Activated CD8-positive, alpha-beta memory T cell treated with anti-CD3 and anti-CD28 coated beads, Interleukin-2, amount 10 ng/mL, durations not matched to agents 7 days and 5 days (primary cell): ENCODE measurements at regions not wholly inside any gene's neighbourhood (a gene's known extent, or its start where the extent isn't known, plus 50 kb on each side); places are given as distances from the start of the nearest gene placed in this dataset.

Experiments used
- ATAC-seq: fragments of 150-1000 bp; cut with Tn5 transposase; one replicate; pipeline ENCODE4 v1.10.0; 2021; ENCODE audit warnings: moderate library complexity
- CTCF ChIA-PET: fragments of 350-600 bp; sonication (Branson Sonifier 250); formaldehyde crosslinking; loops from one replicate; lab custom pipeline; 2021; ENCODE audit warnings: antibody characterized with exemption; lab: Charles Lee
- DNase-seq: peaks from one replicate; pipeline ENCODE4 v3.0.0-alpha.2; 2020
- H3K27ac Mint-ChIP-seq: one replicate; pipeline ENCODE4 v1.8.0; 2021; ENCODE audit warnings: mild to moderate bottlenecking, mixed read lengths
- H3K27me3 Mint-ChIP-seq: one replicate; pipeline ENCODE4 v1.8.0; 2021; ENCODE audit warnings: mixed read lengths
- H3K36me3 Mint-ChIP-seq: one replicate; pipeline ENCODE4 v1.8.0; 2021; ENCODE audit warnings: mild to moderate bottlenecking, mixed read lengths
- H3K4me1 Mint-ChIP-seq: one replicate; pipeline ENCODE4 v1.8.0; 2021; ENCODE audit warnings: mixed read lengths
- H3K4me3 Mint-ChIP-seq: one replicate; pipeline ENCODE4 v1.8.0; 2021; ENCODE audit warnings: mild to moderate bottlenecking, moderate library complexity, mixed read lengths
- H3K9me3 Mint-ChIP-seq: one replicate; pipeline ENCODE4 v1.8.0; 2022; ENCODE audit warnings: low read depth, mixed read lengths

DNA sequence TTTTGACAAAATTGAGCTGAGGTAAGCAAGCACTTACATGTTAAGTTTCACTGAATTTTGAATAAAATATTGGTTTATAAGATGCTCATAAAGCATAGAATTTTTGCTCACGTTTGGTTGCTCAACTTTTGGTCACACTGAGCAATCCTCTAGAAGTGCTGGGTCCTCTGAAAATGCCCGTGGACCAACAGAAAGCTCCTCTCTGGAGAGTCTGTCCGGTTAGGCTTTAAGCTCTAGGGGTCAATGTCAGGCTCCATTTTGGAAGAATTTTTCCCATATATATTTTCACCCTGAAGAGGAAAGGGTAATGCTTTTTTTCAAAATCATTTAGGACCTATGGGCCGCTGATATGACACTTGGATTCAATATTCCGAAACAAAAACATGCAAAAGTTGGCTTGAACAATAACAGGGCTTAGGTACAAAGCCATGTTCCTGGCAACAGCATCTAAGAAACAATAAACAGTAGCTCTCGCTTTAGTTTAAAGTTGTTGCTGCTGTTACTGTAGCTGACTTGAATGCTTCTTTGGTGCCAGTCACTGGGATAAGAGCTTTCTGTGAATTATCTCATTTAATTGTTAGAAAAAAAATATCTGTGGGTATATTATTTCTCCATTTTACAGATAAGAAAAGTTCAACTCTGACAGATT is 131.7 kb upstream of the ESRRG start:
- DNase-seq = no peak
- ATAC-seq = no peak
- Mint-ChIP-seq H3K27ac (no peak overlapping the region), H3K4me1 (no peaks in the 10 kb centered on the region), H3K9me3 (peaks cover 8% of the 10 kb centered on the region), H3K4me3 (no peak overlapping the region), H3K27me3 (no peaks in the 10 kb centered on the region), H3K36me3 (no peaks in the 10 kb centered on the region)
- CTCF ChIA-PET = interaction anchor here (0.5 kb wide), 1 partner anchor 25 kb away, joined by 3 read pairs; no protein-coding TSS in a partner anchor

DNA sequence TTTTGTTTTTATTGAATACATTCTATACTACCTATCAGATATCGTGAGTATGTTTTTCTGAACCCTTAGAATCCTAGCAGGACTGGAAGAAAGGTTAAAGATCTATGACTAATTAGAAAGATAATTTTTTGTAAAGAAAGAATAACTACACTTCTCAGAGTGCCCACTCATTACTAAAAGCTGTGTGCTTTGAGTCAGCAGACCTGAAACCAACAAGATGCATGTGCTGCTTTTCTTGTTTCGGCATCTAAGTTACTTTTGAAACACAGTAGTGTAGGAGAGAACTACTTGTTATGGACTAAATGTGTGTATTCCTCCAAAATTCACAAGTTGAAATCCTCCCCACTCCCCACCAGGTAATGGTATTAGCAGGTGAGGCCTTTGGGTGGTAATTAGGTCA is 127.8 kb upstream of the ESRRG start:
- ATAC-seq = no peak
- H3K9me3 Mint-ChIP-seq = peaks cover 11% of the 10 kb centered on the region
- CTCF ChIA-PET = no interaction called here
- H3K36me3 Mint-ChIP-seq = no peaks in the 10 kb centered on the region
- H3K4me1 Mint-ChIP-seq = no peaks in the 10 kb centered on the region
- no peaks in the 10 kb centered on the region for H3K27me3 Mint-ChIP-seq
- no peak overlapping the region for H3K27ac Mint-ChIP-seq
- H3K4me3 Mint-ChIP-seq = no peak overlapping the region
- no peak for DNase-seq

DNA sequence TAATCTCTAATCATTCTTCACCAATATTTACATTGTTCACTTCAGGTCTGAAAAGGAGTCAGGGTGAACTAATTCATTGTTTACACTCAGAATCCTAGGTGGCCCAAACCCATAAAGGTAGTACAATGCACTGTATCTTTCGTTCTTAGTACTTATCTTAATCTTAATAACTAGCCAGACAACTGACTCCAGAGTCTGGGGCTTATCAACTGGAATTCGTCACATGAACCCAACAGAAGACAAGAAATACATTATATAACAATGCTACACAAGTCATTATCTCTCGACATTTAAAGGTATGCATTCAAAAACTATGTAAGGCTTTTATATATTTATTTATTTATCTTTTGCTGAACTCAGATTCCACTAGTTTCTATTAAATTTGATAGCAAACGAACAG is 125.9 kb upstream of the ESRRG start:
- CTCF ChIA-PET = no interaction called here
- Mint-ChIP-seq H3K27ac (no peak overlapping the region), H3K36me3 (no peaks in the 10 kb centered on the region), H3K4me3 (no peak overlapping the region), H3K4me1 (no peaks in the 10 kb centered on the region), H3K27me3 (no peaks in the 10 kb centered on the region), H3K9me3 (peaks cover 14% of the 10 kb centered on the region)
- DNase-seq (no peak), ATAC-seq (no peak)

DNA sequence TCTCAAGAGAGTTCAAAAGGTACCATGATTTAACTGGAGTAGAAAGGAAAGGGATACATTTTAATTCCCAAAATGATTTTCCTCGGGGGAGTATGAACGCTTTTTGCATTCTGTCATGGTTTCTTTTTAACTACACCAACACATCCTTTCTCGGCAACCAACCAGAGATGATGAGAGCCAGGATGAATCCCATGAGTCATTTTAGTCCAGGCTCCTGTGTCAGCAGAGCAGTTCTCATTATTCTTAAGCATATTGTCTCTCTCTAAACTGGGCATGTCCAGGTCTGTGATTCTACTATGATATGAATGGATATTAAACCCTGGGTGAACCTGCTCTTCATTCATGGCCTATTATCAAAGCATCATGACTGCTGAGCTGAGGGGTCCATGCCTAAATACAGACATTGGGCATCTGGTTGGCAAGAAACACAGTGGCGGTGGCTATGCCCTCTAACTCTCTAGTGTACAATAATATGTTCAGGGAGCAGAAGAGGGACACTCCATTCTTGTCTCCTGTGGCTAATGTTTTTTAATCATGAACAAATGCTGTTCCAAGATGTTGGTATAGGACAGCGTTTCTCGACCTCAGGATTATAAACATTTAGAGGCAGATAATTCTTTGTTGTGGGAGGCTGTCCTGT is 124.3 kb upstream of the ESRRG start:
- Mint-ChIP-seq H3K36me3 (no peaks in the 10 kb centered on the region), H3K9me3 (peaks cover 8% of the 10 kb centered on the region), H3K27me3 (no peaks in the 10 kb centered on the region), H3K4me3 (no peak overlapping the region), H3K27ac (no peak overlapping the region), H3K4me1 (no peaks in the 10 kb centered on the region)
- ATAC-seq (no peak), DNase-seq (no peak)
- CTCF ChIA-PET = no interaction called here

DNA sequence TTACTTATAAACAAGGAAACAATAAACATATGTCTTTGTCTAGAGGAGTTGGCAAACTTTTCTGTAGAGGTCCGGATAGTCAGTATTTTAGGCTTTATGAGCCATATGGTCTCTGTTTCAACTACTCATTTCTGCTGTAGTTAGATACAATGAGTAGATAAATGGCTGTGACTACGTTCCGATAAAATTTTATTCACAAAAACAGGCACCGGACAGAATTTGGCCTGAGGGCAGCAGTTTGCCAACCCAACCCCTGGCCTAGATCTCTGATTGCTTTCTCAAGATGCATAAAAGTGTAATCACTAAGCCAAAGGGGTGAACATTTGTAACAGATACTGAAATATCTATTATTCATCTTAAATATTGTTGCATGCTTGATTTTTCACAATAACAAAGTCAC is 123.1 kb upstream of the ESRRG start:
- Mint-ChIP-seq H3K36me3 (no peaks in the 10 kb centered on the region), H3K27me3 (no peaks in the 10 kb centered on the region), H3K27ac (no peak overlapping the region), H3K4me1 (no peaks in the 10 kb centered on the region), H3K4me3 (no peak overlapping the region), H3K9me3 (peaks cover 8% of the 10 kb centered on the region)
- DNase-seq (no peak), ATAC-seq (no peak)
- CTCF ChIA-PET = no interaction called here

DNA sequence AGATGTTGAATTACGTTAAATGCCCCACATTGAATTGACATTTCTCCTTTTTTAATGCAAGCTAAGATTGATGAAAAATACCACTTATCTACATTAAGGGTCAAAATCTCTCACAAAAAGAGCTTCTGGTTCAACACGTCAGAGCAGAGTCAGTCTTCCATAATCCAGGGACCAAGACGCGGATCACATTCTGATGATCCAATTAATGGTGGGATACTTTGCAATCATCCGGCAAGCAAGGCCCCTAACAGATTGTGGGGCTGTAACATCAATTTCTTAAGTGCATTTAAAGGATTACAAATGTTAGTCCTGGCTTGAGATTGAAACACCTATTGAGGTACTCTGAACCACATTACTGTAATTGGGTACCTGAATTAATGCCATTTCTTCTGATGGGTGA is 120.2 kb upstream of the ESRRG start:
- ATAC-seq (no peak), DNase-seq (no peak)
- H3K4me3 Mint-ChIP-seq = no peak overlapping the region

DNA sequence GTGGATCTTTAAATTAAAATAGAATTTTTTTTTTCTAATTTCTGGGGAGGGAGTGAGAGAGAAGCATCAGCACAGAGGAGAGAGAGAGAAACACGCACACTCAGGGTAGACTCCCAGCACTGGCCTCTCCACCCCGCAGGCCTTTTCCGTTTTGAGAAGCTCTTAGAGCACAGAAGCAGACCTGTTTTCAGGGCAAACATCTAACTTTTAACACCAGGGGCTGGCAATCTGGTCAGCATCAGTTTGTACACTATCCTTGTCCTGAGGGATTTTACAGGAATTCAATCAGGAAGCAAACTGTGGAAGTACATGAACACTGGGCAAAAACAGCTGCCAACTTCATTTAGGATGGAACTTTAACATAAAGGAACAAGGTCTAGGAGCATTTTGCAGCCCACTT is 117.9 kb upstream of the ESRRG start:
- CTCF ChIA-PET = no interaction called here
- Mint-ChIP-seq H3K27me3 (no peaks in the 10 kb centered on the region), H3K36me3 (no peaks in the 10 kb centered on the region), H3K4me1 (no peaks in the 10 kb centered on the region), H3K27ac (no peak overlapping the region), H3K9me3 (peaks cover 3% of the 10 kb centered on the region), H3K4me3 (no peak overlapping the region)
- DNase-seq = no peak
- ATAC-seq = no peak

More for the DNA sequence above, 120.2 kb upstream of the ESRRG start:
- peaks cover 6% of the 10 kb centered on the region for H3K9me3 Mint-ChIP-seq
- H3K4me1 Mint-ChIP-seq = no peaks in the 10 kb centered on the region
- no peaks in the 10 kb centered on the region for H3K36me3 Mint-ChIP-seq
- H3K27me3 Mint-ChIP-seq = no peaks in the 10 kb centered on the region
- CTCF ChIA-PET = no interaction called here
- H3K27ac Mint-ChIP-seq = no peak overlapping the region

DNA sequence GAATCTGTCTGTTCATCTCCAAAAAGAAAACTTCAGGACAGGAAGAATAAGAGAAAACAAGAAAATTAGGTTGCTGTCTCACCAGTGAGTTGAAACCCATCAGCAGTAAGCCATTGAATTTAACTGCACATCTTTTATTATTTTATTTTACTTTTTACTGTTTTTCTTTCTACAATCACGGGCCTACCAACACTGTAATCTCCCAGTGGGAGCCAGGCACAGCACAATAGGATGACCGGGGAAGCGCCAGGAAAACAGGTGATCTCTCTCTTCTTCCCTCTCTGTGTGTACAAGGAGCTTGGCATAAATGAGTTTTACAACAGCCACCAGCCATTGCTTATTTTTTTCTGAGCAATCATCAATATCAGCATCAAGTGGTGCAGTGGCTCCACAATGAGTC is 113.1 kb upstream of the ESRRG start:
- Mint-ChIP-seq H3K9me3 (peaks cover 8% of the 10 kb centered on the region), H3K27me3 (no peaks in the 10 kb centered on the region), H3K36me3 (no peaks in the 10 kb centered on the region), H3K4me1 (no peaks in the 10 kb centered on the region), H3K27ac (no peak overlapping the region), H3K4me3 (no peak overlapping the region)
- ATAC-seq = no peak
- CTCF ChIA-PET = interaction anchor here (1.0 kb wide), 1 partner anchor 7 kb away, joined by 4 read pairs; no protein-coding TSS in a partner anchor
- no peak for DNase-seq

DNA sequence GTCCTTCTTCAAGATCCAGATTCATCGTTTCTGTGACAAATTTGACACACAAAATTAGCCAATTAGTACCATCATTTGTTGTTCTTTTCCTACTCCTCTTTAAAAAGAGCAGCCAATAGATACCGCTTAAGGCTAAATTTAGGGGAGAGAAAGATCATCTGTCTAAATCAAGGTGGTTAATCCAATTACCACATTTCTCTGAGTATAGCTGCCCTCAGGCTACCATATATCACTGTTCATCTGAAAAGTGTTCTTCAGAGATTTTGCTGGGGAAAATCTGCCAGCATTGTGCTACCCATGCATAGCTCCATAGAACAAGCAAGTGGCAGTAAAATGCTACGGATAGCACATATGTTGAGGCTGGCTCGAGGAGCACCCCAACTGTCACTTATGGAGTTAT is 110.3 kb upstream of the ESRRG start:
- DNase-seq (no peak), ATAC-seq (no peak)
- Mint-ChIP-seq H3K27me3 (no peaks in the 10 kb centered on the region), H3K4me1 (no peaks in the 10 kb centered on the region), H3K9me3 (peaks cover 11% of the 10 kb centered on the region), H3K4me3 (no peak overlapping the region), H3K36me3 (no peaks in the 10 kb centered on the region), H3K27ac (no peak overlapping the region)
- CTCF ChIA-PET = no interaction called here

DNA sequence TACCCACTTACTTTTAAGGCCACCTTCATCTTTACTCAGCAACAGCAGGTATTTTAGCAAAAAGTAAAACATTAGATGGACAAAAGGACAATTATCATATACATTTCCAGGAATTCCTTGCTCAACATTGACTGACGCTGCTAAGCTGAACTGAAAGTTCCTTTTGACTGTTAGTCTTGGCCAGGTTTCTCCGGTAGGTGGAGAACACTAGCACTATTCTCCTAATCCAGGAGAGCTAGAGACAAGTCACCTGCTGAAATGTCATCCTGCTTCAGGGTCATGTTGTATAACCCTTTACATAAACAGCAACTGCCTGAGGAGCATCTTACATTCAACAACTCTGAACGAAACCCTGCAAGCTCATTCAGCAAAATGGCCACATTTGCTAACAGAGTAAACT is 109.0 kb upstream of the ESRRG start:
- H3K27ac Mint-ChIP-seq = no peak overlapping the region
- H3K9me3 Mint-ChIP-seq = peaks cover 12% of the 10 kb centered on the region
- CTCF ChIA-PET = no interaction called here
- no peak for ATAC-seq
- no peaks in the 10 kb centered on the region for H3K36me3 Mint-ChIP-seq
- H3K4me3 Mint-ChIP-seq = no peak overlapping the region
- H3K4me1 Mint-ChIP-seq = no peaks in the 10 kb centered on the region
- no peak for DNase-seq
- H3K27me3 Mint-ChIP-seq = no peaks in the 10 kb centered on the region

DNA sequence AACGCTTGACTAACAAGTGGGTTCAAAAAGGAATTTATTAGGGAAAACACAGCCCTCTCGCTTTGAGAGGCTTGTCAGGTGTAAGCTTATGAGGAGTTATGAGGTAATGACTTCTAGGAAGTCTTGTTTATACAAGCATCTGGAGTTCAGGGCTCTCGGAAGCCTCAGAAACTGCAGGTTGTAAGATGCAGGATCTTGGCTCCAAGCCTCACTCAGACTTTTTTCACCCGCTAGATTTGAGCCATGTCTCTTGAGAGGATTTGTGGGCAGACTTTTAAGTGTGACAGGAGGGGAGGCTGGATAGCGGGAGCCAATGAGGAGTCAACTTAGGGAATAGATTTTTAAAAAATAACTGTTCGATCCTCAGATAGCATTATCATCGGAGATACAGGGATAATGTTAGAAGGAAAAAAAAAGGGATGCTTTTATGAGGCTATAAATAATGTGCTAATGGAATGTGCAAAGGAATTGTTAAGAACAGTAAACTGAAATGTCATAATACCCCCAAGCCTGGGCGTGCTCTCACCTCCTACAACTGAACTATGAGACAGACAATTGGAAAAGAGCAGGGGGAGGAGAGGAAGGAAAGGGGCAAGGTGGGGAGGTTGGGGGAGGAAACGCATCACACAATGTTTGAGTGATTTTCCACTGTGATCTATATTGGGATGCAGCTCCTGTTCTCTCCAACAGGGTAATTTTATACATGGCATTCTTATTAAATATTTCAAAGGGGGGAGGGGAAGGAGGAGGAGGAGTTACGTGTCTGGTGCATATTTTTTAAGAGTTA is 107.4 kb upstream of the ESRRG start:
- H3K27ac Mint-ChIP-seq = no peak overlapping the region
- no peaks in the 10 kb centered on the region for H3K27me3 Mint-ChIP-seq
- H3K4me3 Mint-ChIP-seq = no peak overlapping the region
- H3K4me1 Mint-ChIP-seq = no peaks in the 10 kb centered on the region
- no peaks in the 10 kb centered on the region for H3K36me3 Mint-ChIP-seq
- ATAC-seq (no peak), DNase-seq (no peak)
- peaks cover 13% of the 10 kb centered on the region for H3K9me3 Mint-ChIP-seq
- CTCF ChIA-PET = no interaction called here

DNA sequence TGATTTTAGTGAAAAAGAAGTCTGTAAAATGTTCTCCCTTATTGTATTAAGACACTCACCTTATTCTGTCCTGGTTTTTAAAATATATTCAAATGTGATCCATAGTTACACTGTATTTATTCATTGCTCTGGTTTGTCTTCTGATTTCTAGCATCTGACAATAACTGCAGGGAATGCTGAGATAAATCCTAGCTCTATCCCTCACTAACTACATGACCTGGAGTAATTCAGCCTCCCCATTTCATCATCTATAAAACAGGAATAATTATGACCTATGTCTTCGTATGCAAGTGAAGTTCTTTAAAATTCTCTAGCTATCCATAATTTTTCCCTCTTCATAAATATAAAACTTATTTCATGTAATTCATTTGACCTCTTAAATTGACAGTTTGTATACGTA is 104.0 kb upstream of the ESRRG start:
- Mint-ChIP-seq H3K36me3 (no peaks in the 10 kb centered on the region), H3K4me3 (no peak overlapping the region), H3K9me3 (peaks cover 5% of the 10 kb centered on the region), H3K27ac (no peak overlapping the region), H3K4me1 (no peaks in the 10 kb centered on the region), H3K27me3 (no peaks in the 10 kb centered on the region)
- ATAC-seq (no peak), DNase-seq (no peak)
- CTCF ChIA-PET = no interaction called here

DNA sequence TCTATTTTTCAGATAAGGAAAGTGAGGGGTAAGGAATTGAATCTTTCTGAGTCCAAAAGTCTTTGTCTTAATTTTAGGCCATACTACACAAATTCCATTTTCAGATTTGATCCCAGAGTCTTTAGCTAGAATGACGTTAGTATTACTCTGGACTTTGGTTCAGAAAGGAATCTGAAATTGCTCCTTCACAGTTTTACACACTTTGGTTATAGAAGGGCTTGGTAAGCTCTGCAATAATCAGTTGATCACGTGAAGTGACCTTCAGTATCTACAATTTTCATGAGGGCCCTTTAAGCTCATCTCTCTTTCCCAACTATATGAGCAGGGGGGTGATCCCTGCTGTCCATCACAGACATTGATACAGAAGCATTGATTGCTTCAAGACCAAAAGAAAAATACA is 103.4 kb upstream of the ESRRG start:
- Mint-ChIP-seq H3K9me3 (peaks cover 5% of the 10 kb centered on the region), H3K4me1 (no peaks in the 10 kb centered on the region), H3K4me3 (no peak overlapping the region), H3K27me3 (no peaks in the 10 kb centered on the region), H3K27ac (no peak overlapping the region), H3K36me3 (no peaks in the 10 kb centered on the region)
- no peak for ATAC-seq
- no peak for DNase-seq
- CTCF ChIA-PET = no interaction called here

DNA sequence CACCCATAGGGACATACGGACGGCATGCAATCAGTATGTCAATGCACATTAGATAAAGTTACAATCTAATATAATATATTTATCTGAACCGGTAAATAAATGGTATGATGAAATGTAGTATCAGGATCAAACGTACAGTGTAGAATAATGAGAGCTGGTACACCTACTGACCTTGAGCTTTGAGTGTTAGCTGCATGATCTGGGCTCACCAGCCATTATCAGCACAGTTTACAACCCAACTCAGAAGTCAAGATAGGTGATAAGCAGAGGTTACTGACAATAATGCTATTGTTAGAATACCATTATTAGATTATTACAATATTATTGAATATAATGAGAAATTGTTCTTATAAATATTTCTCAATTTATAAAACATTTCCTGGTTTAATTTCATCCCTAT is 103.0 kb upstream of the ESRRG start:
- Mint-ChIP-seq H3K9me3 (peaks cover 5% of the 10 kb centered on the region), H3K36me3 (no peaks in the 10 kb centered on the region), H3K4me3 (no peak overlapping the region), H3K27ac (no peak overlapping the region), H3K27me3 (no peaks in the 10 kb centered on the region), H3K4me1 (no peaks in the 10 kb centered on the region)
- ATAC-seq = no peak
- CTCF ChIA-PET = no interaction called here
- no peak for DNase-seq
